OCI-LY7 (cell line): ENCODE measurements at regions not wholly inside any gene's neighbourhood (a gene's known extent, or its start where the extent isn't known, plus 50 kb on each side); places are given as distances from the start of the nearest gene placed in this dataset.

Source experiments
- BruUV-seq: library from RNA; stranded (reverse); fragments of 400-500 nt; replicated peaks from 2 replicates; lab custom pipeline; 2021; lab: Mats Ljungman, UMichigan
- CTCF ChIA-PET: fragments of 300-600 bp; sonication (Branson Sonifier 250); formaldehyde crosslinking; loops from one replicate; lab custom pipeline; 2022; ENCODE audit warnings: antibody characterized with exemption; ENCODE audit not compliant: unreplicated experiment; lab: Charles Lee
- POLR2A ChIA-PET: fragments of 300-600 bp; sonication (Branson Sonifier 250); formaldehyde crosslinking; loops from one replicate; lab custom pipeline; 2022; ENCODE audit warnings: antibody characterized with exemption; lab: Charles Lee
- DNase-seq: peaks from one replicate; pipeline ENCODE4 v3.0.0-alpha.2; 2015; ENCODE audit warnings: low spot score
- H2AFZ ChIP-seq: fragments of 200-600 bp; sonication (generic), shearing (Covaris generic); 2 replicates; pipeline ENCODE4 v1.6.1; 2014; ENCODE audit warnings: mild to moderate bottlenecking, antibody characterized with exemption, low read length, moderate library complexity
- H3K27ac ChIP-seq: fragments of 200-600 bp; sonication (generic); 2 replicates; pipeline ENCODE4 v1.5.1; 2014; ENCODE audit warnings: mixed run types, low read depth, mild to moderate bottlenecking, moderate library complexity, low read length, inconsistent platforms; ENCODE audit not compliant: poor library complexity, severe bottlenecking
- H3K36me3 ChIP-seq: fragments of 200-600 bp; sonication (generic); 2 replicates; pipeline ENCODE4 v1.6.1; 2014; ENCODE audit warnings: mild to moderate bottlenecking, antibody characterized with exemption, low read length, moderate library complexity, mixed read lengths; ENCODE audit not compliant: insufficient read depth
- H3K4me1 ChIP-seq: fragments of 200-600 bp; sonication (generic); 2 replicates; pipeline ENCODE4 v1.5.1; 2014; ENCODE audit warnings: mild to moderate bottlenecking, low read length; ENCODE audit not compliant: insufficient read depth, poor library complexity, severe bottlenecking
- H3K4me2 ChIP-seq: fragments of 200-600 bp; sonication (generic); 2 replicates; pipeline ENCODE4 v1.6.1; 2014; ENCODE audit warnings: mild to moderate bottlenecking, low read length
- H3K4me3 ChIP-seq: fragments of 200-600 bp; sonication (generic); 2 replicates; pipeline ENCODE4 v1.5.1; 2014; ENCODE audit warnings: mild to moderate bottlenecking, low read depth, low read length; ENCODE audit not compliant: poor library complexity, severe bottlenecking
- H3K79me2 ChIP-seq: fragments of 200-600 bp; sonication (generic); 2 replicates; pipeline ENCODE4 v1.6.1; 2016; ENCODE audit warnings: low read depth, mild to moderate bottlenecking, low read length, moderate library complexity, mixed read lengths; ENCODE audit not compliant: insufficient read depth
- H3K9me2 ChIP-seq: fragments of 200-600 bp; sonication (generic); 2 replicates; pipeline ENCODE4 v1.6.1; 2016; ENCODE audit warnings: mild to moderate bottlenecking, low read length, mixed read lengths; ENCODE audit not compliant: insufficient read depth
- H3K9me3 ChIP-seq: fragments of 200-600 bp; sonication (generic); 2 replicates; pipeline ENCODE4 v1.6.1; 2014; ENCODE audit warnings: mild to moderate bottlenecking, mixed run types, low read length, mixed read lengths
- H4K20me1 ChIP-seq: fragments of 200-600 bp; sonication (generic); 2 replicates; pipeline ENCODE4 v1.6.1; 2014; ENCODE audit warnings: mild to moderate bottlenecking, antibody characterized with exemption, low read length, moderate library complexity, mixed read lengths; ENCODE audit not compliant: insufficient read depth
- CTCF ChIP-seq: fragments of 200-600 bp; sonication (generic); conservative IDR thresholded peaks from 2 replicates; pipeline ENCODE4 v1.5.1; 2014; ENCODE audit warnings: mild to moderate bottlenecking, antibody characterized with exemption, low read length, moderate library complexity, mixed read lengths
- EZH2phosphoT487 ChIP-seq: fragments of 200-600 bp; sonication (generic); IDR thresholded peaks from 2 replicates; pipeline ENCODE4 v1.6.1; 2018; ENCODE audit warnings: low read depth, borderline replicate concordance, mild to moderate bottlenecking, mixed run types, antibody characterized with exemption, low read length, moderate library complexity, mixed read lengths
- intact Hi-C: fragments of 100-400 bp; cut with micrococcal nuclease; formaldehyde crosslinking; loops from one replicate; pipeline ENCODE4 v1.10.0; 2022; ENCODE audit not compliant: unreplicated experiment

- DNase-seq = no peak
- no peaks in the 10 kb centered on the region for H3K4me1 ChIP-seq
- no peak overlapping the region for H3K4me3 ChIP-seq
- POLR2A ChIA-PET = no interaction called here
- no peaks in the 10 kb centered on the region for H3K36me3 ChIP-seq
- no peak overlapping the region for H3K27ac ChIP-seq
- no peak overlapping the region for H2AFZ ChIP-seq
- H3K9me3 ChIP-seq = no peaks in the 10 kb centered on the region
- H3K79me2 ChIP-seq = no peaks in the 10 kb centered on the region
- CTCF ChIA-PET = no interaction called here
- TF ChIP-seq CTCF (no peak), EZH2phosphoT487 (no peak)
- intact Hi-C loops = no loop called here
- BruUV-seq = no TSS peak
- H3K4me2 ChIP-seq = no peak overlapping the region
- H3K9me2 ChIP-seq = no peaks in the 10 kb centered on the region
- H4K20me1 ChIP-seq = no peaks in the 10 kb centered on the region
Measured at GRCh38 chr16:16821261-16821660, 442.3 kb downstream of the NPIPA7 start.

- TF ChIP-seq CTCF (no peak), EZH2phosphoT487 (no peak)
Measured at GRCh38 chr16:16828913-16829398, 450.0 kb downstream of the NPIPA7 start.

GRCh38 chr16:16830401-16830800 is 451.5 kb downstream of the NPIPA7 start:
- no peak for TF ChIP-seq CTCF
- no peak for TF ChIP-seq EZH2phosphoT487
- Histone ChIP-seq H3K27ac (no peak overlapping the region), H3K79me2 (no peaks in the 10 kb centered on the region), H3K36me3 (no peaks in the 10 kb centered on the region), H3K4me3 (no peak overlapping the region), H3K4me1 (no peaks in the 10 kb centered on the region), H3K9me3 (no peaks in the 10 kb centered on the region), H4K20me1 (no peaks in the 10 kb centered on the region), H3K4me2 (no peak overlapping the region), H2AFZ (no peak overlapping the region), H3K9me2 (no peaks in the 10 kb centered on the region)
- no TSS peak for BruUV-seq
- DNase-seq = no peak
- intact Hi-C loops = no loop called here
- ChIA-PET CTCF (no interaction called here), POLR2A (no interaction called here)

More at GRCh38 chr16:16828913-16829398, 450.0 kb downstream of the NPIPA7 start:
- Histone ChIP-seq H3K4me2 (no peak overlapping the region), H3K27ac (no peak overlapping the region), H2AFZ (no peak overlapping the region), H3K9me2 (no peaks in the 10 kb centered on the region), H4K20me1 (no peaks in the 10 kb centered on the region), H3K36me3 (no peaks in the 10 kb centered on the region), H3K4me1 (no peaks in the 10 kb centered on the region), H3K9me3 (no peaks in the 10 kb centered on the region), H3K4me3 (no peak overlapping the region), H3K79me2 (no peaks in the 10 kb centered on the region)
- intact Hi-C loops = no loop called here
- DNase-seq = no peak
- ChIA-PET CTCF (no interaction called here), POLR2A (no interaction called here)
- BruUV-seq = no TSS peak
